HG02973 (cell line): ENCODE measurements at regions not wholly inside any gene's neighbourhood (a gene's known extent, or its start where the extent isn't known, plus 50 kb on each side); places are given as distances from the start of the nearest gene placed in this dataset.

ENCODE experiments used
- ATAC-seq: cut with Tn5 transposase; IDR thresholded peaks from one replicate; pipeline ENCODE4 v1.9.1; 2021; ENCODE audit warnings: moderate library complexity; ENCODE audit not compliant: unreplicated experiment

DNA sequence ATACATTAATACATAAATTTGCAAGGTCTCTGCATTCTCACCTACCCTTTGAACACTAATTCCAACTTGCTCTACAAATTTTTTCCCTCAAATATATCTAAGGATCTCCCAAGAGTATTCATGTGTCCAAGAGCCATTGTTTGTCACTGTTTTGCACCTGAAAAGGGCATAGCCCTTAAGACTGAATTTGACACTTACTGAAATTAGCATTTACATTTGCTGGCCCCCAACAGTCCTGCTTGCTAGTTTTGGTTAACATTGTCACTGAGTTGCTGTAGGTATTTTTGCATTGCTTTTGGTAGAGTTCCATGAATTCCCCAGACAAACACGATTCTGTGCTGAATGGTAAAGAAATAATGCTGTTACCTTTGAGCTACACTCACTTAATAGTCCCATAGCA is 57.3 kb downstream of the KCNA4 start:
- no peak for ATAC-seq

DNA sequence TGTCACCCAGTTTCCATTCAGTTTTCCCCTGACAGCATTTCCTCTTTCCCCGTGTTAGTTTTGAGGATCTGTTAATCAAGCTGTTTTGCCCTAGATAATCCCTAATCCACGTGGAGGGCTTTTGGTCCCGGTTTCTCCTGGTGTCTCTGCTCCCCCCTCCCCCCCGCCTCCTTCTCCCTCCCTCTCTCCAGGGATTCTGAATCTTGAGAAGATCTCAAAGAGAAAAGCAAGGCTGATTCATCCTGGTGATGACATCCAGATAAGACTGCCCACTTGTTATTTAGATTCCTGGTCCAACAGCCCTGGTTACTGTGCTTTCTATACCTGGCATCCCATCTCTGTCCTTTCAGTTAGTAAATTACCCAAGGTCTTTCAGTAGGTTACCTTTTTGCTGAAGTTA is 59.4 kb downstream of the KCNA4 start:
- ATAC-seq, result no peak

- ATAC-seq, result no peak
These were observed 60.7 kb downstream of the KCNA4 start for GRCh38 chr11:29956076-29956556.

DNA sequence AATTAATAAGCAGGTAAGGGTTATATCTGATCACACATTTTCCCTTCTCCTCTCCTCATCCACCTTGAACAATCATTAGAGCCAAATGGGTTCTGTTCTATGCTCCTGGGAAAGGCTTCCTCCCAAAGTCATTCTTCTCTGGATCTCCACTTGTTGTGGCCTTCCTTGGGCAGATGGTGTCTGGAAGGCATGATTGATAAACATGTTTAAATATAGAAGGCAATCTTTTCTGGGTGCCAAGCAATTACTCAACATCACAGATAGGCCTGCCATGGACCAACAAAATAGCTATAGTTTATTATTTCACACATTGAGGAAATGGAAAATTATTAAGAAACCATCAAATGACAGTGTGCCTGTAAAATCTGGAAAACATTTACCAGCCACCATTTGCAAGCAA is 73.5 kb downstream of the KCNA4 start:
- no peak for ATAC-seq

GRCh38 chr11:29937526-29937925 is 79.3 kb downstream of the KCNA4 start:
- ATAC-seq, result no peak

DNA sequence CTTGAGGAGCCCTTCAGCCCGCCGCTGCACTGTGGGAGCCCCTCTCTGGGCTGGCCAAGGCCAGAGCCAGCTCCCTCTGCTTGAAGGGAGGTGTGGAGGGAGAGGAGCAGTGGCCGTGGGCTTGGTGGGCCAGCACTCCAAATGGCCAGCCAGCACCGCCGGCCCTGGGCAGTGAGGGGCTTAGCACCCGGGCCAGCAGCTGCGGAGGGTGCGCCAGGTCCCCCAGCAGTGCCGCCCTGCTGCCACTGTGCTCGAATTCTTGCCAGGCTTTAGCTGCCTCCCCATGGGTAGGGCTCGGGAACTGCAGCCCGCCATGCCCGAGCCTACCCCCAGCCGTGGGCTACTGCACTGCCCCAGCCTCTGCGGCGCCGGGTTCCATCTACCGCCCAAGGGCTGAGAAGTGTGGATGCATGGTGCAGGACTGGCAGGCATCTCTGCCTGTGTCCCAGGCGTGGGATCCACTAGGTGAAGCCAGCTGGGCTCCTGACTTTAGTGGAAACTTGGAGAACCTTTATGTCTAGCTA is 82.7 kb downstream of the KCNA4 start:
- no peak for ATAC-seq

GRCh38 chr11:29916040-29916439 is 100.8 kb downstream of the KCNA4 start:
- no peak for ATAC-seq

DNA sequence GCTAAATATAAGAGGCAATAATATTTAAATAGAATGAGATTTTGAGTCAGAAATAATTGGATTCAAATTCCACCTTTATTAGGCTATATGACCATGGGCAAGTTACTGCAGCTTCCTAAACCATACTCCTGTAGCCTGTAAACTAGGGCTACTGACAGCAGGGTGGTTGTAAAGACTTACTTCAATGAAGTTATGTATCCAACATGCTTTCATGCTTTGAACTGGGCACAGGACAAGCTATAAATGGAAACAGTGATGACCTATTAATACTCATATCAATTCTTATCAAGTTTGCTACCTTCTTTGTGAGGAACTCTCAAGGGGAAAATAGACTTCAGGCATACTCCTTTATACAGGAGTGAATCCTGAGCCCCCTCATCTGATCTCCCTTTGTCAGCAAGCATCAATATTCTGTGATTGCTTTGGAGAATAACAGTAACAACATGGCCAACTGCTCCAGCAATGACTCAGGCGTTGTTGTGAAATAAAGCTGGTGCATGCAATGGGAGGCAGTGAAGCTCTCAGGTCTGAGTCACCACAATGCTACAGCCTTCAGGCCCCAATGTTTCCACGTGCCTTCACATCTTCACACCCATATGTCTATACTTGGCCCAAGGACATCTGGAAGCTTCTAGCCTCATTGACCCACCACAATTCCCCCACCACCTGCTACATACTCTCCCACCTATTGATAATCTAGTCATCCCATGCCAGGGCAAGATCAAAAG is 102.5 kb downstream of the KCNA4 start:
- ATAC-seq, result no peak

DNA sequence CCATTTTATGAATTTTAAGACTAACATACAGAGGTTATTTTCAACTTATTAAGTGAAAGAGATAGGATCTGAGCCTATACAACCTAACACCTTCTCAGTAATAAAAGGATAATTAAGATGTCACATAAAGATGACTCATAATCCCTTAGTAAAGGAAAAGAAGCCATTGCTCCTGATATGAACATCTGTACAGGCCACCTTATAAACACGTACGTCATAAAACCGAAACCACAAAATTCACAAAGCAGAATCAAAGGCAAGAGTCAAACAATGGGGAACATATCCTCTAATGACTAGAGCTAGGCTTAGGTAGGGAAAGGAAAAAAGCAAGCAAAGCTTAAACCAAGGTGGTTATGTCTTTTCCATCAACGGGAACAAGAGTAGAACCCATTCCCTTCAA is 103.5 kb downstream of the KCNA4 start:
- ATAC-seq, result no peak

- ATAC-seq, result no peak
These were observed 116.4 kb downstream of the KCNA4 start for GRCh38 chr11:29900382-29900781.

GRCh38 chr11:29879560-29879959 is 137.3 kb downstream of the KCNA4 start:
- ATAC-seq, result no peak

- ATAC-seq, result no peak
These were observed 140.6 kb downstream of the KCNA4 start for GRCh38 chr11:29876192-29876591.

DNA sequence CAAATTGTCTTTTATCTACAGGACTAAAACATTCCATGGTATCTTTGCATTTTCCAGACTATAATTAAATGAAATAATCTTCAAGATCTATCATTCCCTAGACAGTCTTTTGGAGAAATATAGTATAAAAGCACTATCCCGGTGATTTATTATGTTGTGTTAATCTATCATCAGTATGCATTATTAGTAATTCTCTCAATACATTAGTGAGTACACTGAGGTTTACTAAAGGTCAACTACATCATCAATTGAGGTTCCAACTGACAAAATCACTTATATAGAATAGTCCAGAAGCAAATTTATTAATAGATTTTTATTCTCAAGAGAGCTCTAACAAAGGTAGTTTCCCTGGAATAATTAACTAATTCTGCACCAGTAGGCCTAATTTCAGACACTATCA is 169.6 kb downstream of the KCNA4 start:
- no peak for ATAC-seq

DNA sequence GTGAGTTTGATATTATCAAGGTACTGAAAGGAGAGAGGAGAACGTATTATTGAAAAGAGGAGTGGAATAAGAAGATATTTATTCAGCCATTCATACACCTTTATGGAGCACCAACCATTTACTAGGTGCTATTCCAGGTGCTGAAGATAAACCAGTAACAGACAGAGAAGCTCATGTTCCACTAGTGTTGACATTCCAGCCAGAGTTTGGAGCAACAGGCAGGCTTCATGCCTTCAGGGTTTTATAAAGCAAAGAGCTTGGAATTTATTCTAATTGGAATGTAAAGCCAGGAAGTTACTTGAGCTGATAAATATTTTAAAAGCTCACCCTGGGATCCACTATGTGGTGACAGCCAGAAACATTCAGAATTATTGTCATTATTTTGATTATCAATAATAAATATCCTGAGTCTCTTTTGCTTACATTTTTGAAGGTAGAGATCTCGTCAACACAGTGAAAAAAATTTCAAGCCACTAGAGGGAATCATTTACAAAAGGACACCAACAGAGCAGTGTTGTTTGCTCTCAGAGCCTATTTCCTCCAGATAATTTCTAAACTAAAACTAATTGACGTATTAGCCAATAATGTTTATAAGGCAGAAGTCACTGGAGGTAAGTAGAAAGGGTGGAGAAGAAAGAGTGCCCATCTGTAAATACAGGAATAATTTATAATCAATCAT is 172.0 kb downstream of the KCNA4 start:
- no peak for ATAC-seq

GRCh38 chr11:29844031-29844430 is 172.8 kb downstream of the KCNA4 start:
- ATAC-seq, result no peak

DNA sequence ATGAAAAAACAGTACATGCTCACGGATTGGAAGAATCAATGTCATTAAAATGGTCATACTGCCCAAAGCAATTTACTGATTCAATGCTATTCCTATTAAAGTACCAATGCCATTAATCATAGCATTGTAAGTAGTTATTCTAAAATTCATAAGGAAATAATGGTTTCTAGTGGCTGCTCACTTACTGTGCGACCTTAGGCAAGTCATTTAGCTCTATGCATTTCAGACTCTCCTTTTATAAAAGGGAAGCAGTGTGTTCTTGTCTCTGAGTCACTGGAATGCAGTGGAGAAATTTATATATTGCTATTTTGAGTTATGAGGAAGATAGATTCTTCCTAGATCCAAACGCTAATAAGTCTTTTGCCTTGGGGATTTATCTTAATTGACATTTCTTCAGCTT is 174.8 kb downstream of the KCNA4 start:
- ATAC-seq, result no peak

- no peak for ATAC-seq
These were observed 190.0 kb downstream of the KCNA4 start for GRCh38 chr11:29826878-29827277.

DNA sequence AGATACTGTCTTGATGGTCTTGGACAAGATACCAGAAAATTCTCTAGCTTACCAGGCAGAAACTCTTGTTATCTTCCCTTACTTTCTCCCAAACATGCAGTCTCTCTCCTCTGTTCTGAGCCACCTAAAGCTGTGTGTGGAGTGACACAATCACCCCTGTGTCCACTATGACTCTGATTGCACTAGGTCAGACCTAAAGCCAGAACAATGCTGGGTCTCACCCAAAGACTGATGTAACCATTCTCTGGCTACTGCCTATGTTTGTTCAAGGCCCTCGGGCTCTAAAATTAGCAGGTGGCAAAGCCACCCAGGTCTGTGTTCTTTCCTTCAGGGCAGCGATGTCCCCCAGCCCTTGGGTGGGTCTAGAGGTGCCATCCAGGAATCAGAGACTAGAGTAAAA is 200.5 kb downstream of the KCNA4 start:
- ATAC-seq, result no peak

GRCh38 chr11:29809121-29809520 is 207.7 kb downstream of the KCNA4 start:
- no peak for ATAC-seq

GRCh38 chr11:29802522-29802921 is 214.3 kb downstream of the KCNA4 start:
- no peak for ATAC-seq

- no peak for ATAC-seq
These were observed 215.3 kb downstream of the KCNA4 start for GRCh38 chr11:29801561-29801960.

- ATAC-seq, result no peak
These were observed 230.7 kb downstream of the KCNA4 start for GRCh38 chr11:29786092-29786491.
